Endothelial cell (in vitro differentiated cells): ENCODE measurements at regions not wholly inside any gene's neighbourhood (a gene's known extent, or its start where the extent isn't known, plus 50 kb on each side); places are given as distances from the start of the nearest gene placed in this dataset.

ENCODE experiments used
- DNase-seq: peaks from one replicate; pipeline ENCODE4 v3.0.0; 2021; ENCODE audit warnings: low spot score
- H3K27ac Mint-ChIP-seq: one replicate; pipeline ENCODE4 v1.8.0; 2021; ENCODE audit warnings: mixed read lengths, inconsistent platforms; ENCODE audit not compliant: unreplicated experiment
- H3K27me3 Mint-ChIP-seq: one replicate; pipeline ENCODE4 v1.8.0; 2021; ENCODE audit warnings: mild to moderate bottlenecking, moderate library complexity, mixed read lengths, inconsistent platforms; ENCODE audit not compliant: unreplicated experiment
- H3K36me3 Mint-ChIP-seq: one replicate; pipeline ENCODE4 v1.8.0; 2021; ENCODE audit warnings: mild to moderate bottlenecking, low read depth, mixed read lengths, inconsistent platforms; ENCODE audit not compliant: unreplicated experiment
- H3K4me1 Mint-ChIP-seq: one replicate; pipeline ENCODE4 v1.8.0; 2021; ENCODE audit warnings: mild to moderate bottlenecking, mixed read lengths, inconsistent platforms; ENCODE audit not compliant: unreplicated experiment
- H3K4me3 Mint-ChIP-seq: one replicate; pipeline ENCODE4 v1.8.0; 2021; ENCODE audit warnings: mild to moderate bottlenecking, mixed read lengths, inconsistent platforms; ENCODE audit not compliant: unreplicated experiment
- H3K9me3 Mint-ChIP-seq: one replicate; pipeline ENCODE4 v1.8.0; 2021; ENCODE audit warnings: mixed read lengths, inconsistent platforms; ENCODE audit not compliant: unreplicated experiment
- TF ChIP-seq, protein P1 (sequence below): fragments of 200-600 bp; sonication (generic); IDR thresholded peaks from one replicate; pipeline ENCODE4 v1.5.0; 2021; ENCODE audit warnings: antibody characterized with exemption; ENCODE audit not compliant: unreplicated experiment

DNA sequence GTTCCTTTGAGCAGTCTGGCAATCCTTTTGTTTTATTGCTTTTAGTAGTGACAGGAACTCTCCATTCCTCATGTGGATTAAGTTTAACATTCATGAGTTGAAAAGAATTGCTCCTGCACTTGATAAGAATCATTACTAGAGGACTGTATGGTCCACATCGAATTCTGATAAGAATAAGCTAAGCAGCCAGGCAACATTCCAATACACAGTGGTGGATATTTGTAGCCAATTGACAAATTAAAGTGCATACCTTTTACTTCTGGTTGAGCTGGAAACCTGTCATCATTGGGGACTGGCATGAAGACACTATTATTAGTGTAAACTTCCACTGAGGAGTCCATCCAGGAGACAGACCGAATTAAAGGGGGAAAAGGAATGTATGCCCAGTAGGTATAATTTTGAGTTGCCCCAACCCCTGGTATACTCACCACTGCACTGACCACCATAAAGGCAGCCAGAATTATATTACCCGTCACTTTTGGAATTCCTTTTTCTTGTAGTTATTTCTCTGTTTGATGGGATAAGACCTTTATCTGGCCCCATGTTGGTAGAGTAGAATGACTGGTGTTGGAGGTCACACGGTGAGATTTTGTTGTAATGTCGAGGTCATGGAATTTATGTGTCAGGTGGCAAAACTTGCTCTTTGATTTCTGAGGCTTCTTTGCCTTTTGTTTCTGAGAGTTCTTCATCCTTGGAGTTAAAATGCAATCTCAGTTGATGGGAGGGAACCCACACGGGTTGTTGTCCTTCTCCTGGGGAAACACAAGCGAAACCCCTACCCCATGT, 72.1 kb upstream of the ARL4D start:
- Mint-ChIP-seq H3K27me3 (peaks cover 2% of the 10 kb centered on the region), H3K4me1 (no peaks in the 10 kb centered on the region), H3K9me3 (no peaks in the 10 kb centered on the region), H3K4me3 (no peak overlapping the region), H3K36me3 (peaks cover 4% of the 10 kb centered on the region), H3K27ac (no peak overlapping the region)
- TF ChIP-seq, protein P1, sequence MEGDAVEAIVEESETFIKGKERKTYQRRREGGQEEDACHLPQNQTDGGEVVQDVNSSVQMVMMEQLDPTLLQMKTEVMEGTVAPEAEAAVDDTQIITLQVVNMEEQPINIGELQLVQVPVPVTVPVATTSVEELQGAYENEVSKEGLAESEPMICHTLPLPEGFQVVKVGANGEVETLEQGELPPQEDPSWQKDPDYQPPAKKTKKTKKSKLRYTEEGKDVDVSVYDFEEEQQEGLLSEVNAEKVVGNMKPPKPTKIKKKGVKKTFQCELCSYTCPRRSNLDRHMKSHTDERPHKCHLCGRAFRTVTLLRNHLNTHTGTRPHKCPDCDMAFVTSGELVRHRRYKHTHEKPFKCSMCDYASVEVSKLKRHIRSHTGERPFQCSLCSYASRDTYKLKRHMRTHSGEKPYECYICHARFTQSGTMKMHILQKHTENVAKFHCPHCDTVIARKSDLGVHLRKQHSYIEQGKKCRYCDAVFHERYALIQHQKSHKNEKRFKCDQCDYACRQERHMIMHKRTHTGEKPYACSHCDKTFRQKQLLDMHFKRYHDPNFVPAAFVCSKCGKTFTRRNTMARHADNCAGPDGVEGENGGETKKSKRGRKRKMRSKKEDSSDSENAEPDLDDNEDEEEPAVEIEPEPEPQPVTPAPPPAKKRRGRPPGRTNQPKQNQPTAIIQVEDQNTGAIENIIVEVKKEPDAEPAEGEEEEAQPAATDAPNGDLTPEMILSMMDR, result no peak
- DNase-seq, result no peak

DNA sequence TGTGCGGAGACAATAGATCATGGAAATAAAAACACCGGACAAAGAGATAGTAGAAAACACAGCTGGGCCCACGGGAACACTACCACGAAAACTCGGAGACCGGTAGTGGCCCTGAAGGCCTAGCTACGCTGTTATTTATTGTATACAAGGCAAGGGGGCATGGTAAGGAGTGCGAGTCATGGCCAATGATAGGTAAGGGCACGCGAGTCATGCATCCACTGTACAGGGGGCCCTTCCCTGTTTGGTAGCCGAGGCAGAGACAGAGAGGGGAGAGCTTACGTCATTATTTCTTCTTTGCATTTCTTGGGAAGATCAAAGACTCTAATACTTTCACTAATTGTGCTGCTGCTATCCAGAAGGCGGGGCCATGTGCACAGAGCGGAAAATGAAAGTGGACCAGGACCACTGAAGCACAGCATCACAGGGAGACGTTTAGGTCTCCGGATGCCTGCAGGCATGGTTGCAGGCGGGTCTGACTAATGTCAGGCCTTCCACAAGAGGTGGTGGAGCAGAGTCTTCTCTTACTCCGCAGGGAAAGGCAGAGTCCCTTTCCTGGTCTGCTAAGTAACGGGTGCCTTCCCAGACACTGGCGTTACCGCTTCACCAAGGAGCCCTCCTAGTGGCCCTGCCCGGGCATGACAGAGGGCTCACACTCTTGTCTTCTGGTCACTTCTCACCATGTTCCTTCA, 74.4 kb upstream of the ARL4D start:
- Mint-ChIP-seq H3K4me3 (no peak overlapping the region), H3K36me3 (peaks cover 4% of the 10 kb centered on the region), H3K27me3 (peaks cover 4% of the 10 kb centered on the region), H3K4me1 (no peaks in the 10 kb centered on the region), H3K27ac (peak overlapping the region; percentile 3), H3K9me3 (no peaks in the 10 kb centered on the region)
- TF ChIP-seq, protein P1, result peak; percentile 42
- peak; percentile 33 for DNase-seq

DNA sequence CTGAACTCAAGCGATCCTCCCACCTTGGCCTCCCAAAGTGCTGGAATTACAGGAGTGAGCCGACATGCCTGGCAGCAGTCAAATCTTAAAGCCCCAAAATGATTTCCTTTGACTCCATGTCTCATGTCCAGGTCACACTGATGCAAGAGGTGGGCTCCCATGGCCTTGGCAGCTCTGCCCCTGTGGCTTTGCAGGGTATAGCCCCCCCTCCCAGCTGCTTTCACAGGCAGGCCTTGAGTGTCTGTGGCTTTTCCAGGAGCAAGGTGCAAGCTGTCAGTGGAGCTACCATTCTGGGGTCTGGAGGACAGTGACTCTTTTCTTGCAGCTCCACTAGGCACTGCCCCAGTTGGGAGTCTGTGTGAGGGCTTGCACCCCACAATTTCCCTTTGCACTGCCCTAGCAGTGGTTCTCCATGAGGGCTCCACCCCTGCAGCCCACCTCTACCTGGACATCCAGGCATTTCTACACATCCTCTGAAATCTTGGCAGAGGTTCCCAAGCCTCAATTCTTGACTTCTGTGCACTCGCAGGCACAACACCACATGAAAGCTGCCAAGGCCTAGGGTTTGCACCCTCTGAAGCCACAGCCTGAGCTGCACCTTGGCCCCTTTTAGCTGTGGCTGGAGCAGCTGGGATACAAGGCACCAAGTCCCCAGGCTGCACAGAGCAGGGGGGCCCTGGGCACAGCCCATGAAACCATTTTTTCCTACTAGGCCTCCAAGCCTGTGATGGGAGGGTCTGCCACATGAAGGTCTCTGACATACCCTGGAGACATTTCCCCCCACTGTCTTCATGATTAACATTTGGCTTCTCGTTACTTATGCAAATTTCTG, 79.3 kb upstream of the ARL4D start:
- H3K4me1 Mint-ChIP-seq, result peaks cover 7% of the 10 kb centered on the region
- peaks cover 8% of the 10 kb centered on the region for H3K36me3 Mint-ChIP-seq
- peaks cover 5% of the 10 kb centered on the region for H3K27me3 Mint-ChIP-seq
- no peak overlapping the region for H3K27ac Mint-ChIP-seq
- DNase-seq, result no peak
- H3K4me3 Mint-ChIP-seq, result no peak overlapping the region
- TF ChIP-seq, protein P1, result no peak
- H3K9me3 Mint-ChIP-seq, result no peaks in the 10 kb centered on the region

DNA sequence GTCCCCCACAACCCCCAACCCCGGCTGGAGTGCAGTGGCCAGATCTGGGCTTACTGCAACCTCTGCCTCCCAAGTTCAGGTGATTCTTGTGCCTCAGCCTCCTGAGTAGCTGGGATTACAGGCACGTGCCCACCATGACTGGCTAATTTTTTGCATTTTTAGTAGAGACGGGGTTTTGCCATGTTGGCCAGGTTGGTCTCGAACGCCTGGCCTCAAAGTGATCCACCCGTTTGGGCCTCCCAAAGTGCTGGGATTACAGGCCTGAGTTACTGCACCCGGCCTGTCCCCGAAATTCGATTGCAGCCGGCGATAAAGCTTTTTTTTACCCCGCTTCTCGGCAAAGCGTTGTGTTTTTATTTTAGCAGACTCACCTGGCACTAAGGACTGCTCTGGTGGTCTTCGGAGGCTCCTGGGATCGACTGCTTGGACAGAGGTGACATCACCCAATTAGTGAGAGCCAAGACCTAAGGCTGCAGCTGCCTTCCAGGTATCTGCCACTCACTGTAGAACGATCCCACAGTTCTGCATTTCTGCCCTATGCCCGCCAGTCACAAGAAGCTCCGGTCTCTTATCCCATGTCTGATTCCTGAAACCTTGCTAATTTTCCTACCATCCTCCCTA, 82.2 kb upstream of the ARL4D start:
- no peaks in the 10 kb centered on the region for H3K9me3 Mint-ChIP-seq
- TF ChIP-seq, protein P1, result no peak
- H3K36me3 Mint-ChIP-seq, result peaks cover 4% of the 10 kb centered on the region
- peak overlapping the region; percentile 47 for H3K4me3 Mint-ChIP-seq
- peaks cover 7% of the 10 kb centered on the region for H3K4me1 Mint-ChIP-seq
- H3K27ac Mint-ChIP-seq, result peak overlapping the region; percentile 36
- no peak for DNase-seq
- H3K27me3 Mint-ChIP-seq, result peaks cover 5% of the 10 kb centered on the region
